Mesothelial cell of epicardium (in vitro differentiated cells): ENCODE measurements at regions not wholly inside any gene's neighbourhood (a gene's known extent, or its start where the extent isn't known, plus 50 kb on each side); places are given as distances from the start of the nearest gene placed in this dataset.

Source experiments
- DNase-seq, 2 experiments: peaks; one replicate each; pipeline ENCODE4 v3.0.0; 2021; ENCODE audit warnings: low spot score in 2 of 2; ENCODE audit not compliant: unreplicated experiment in 2 of 2
- H3K27ac Mint-ChIP-seq: 2 replicates; pipeline ENCODE4 v1.8.0; 2021; ENCODE audit warnings: mixed read lengths
- H3K27me3 Mint-ChIP-seq: 2 replicates; pipeline ENCODE4 v1.8.0; 2021; ENCODE audit warnings: low read depth, mixed read lengths
- H3K36me3 Mint-ChIP-seq: 2 replicates; pipeline ENCODE4 v1.8.0; 2021; ENCODE audit warnings: mixed read lengths
- H3K4me1 Mint-ChIP-seq: 2 replicates; pipeline ENCODE4 v1.8.0; 2021; ENCODE audit warnings: mixed read lengths
- H3K4me3 Mint-ChIP-seq: 2 replicates; pipeline ENCODE4 v1.8.0; 2021; ENCODE audit warnings: mild to moderate bottlenecking, moderate library complexity, mixed read lengths
- H3K9me3 Mint-ChIP-seq: 2 replicates; pipeline ENCODE4 v1.8.0; 2021; ENCODE audit warnings: mixed read lengths
- CTCF ChIP-seq: fragments of 200-600 bp; sonication (generic); IDR thresholded peaks from one replicate; pipeline ENCODE4 v1.5.0; 2021; ENCODE audit warnings: antibody characterized with exemption; ENCODE audit not compliant: unreplicated experiment

GRCh38 chr13:99864627-99864990 is 107.0 kb downstream of the ZIC5 start:
- Mint-ChIP-seq H3K9me3 (no peaks in the 10 kb centered on the region), H3K36me3 (no peaks in the 10 kb centered on the region), H3K27ac (no peak overlapping the region), H3K4me1 (peaks cover 8% of the 10 kb centered on the region), H3K27me3 (peaks cover 2% of the 10 kb centered on the region), H3K4me3 (no peak overlapping the region)
- no peak for DNase-seq
- TF ChIP-seq CTCF, result no peak

GRCh38 chr13:99863789-99864626 is 107.6 kb downstream of the ZIC5 start:
- Mint-ChIP-seq H3K27me3 (peaks cover 2% of the 10 kb centered on the region), H3K27ac (no peak overlapping the region), H3K4me1 (peaks cover 8% of the 10 kb centered on the region), H3K36me3 (no peaks in the 10 kb centered on the region), H3K4me3 (no peak overlapping the region), H3K9me3 (no peaks in the 10 kb centered on the region)
- DNase-seq, result no peak
- TF ChIP-seq CTCF, result no peak

DNA sequence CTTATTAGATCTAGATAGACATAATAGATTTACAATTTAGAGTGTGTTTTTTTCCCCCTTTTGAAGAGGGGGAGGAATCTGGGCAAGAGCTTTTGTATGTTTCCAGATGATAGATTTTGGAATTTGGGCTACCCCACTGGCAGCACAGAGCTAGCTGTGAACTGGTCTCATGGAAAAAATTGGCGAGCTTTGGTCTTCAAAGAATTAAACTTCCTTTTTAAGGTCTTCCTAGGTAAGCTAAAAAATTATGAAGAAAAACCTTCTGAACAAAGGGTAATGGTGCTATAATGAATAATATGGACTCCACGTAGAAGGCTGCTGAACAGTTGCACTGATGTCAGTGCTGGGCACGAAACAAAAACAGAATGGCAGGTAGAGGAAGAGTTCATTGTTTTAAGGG is 109.3 kb downstream of the ZIC5 start:
- no peak overlapping the region for H3K4me3 Mint-ChIP-seq
- H3K9me3 Mint-ChIP-seq, result no peaks in the 10 kb centered on the region
- H3K27ac Mint-ChIP-seq, result no peak overlapping the region
- H3K36me3 Mint-ChIP-seq, result no peaks in the 10 kb centered on the region
- no peak for DNase-seq
- TF ChIP-seq CTCF, result no peak
- H3K27me3 Mint-ChIP-seq, result peaks cover 1% of the 10 kb centered on the region
- peaks cover 15% of the 10 kb centered on the region for H3K4me1 Mint-ChIP-seq

- no peaks in the 10 kb centered on the region for H3K36me3 Mint-ChIP-seq
- H3K4me1 Mint-ChIP-seq, result peaks cover 15% of the 10 kb centered on the region
- no peak overlapping the region for H3K27ac Mint-ChIP-seq
- no peak for DNase-seq
- TF ChIP-seq CTCF, result no peak
- peaks cover 1% of the 10 kb centered on the region for H3K27me3 Mint-ChIP-seq
- no peaks in the 10 kb centered on the region for H3K9me3 Mint-ChIP-seq
- H3K4me3 Mint-ChIP-seq, result no peak overlapping the region
These were observed 109.8 kb downstream of the ZIC5 start for GRCh38 chr13:99861771-99862170.

DNA sequence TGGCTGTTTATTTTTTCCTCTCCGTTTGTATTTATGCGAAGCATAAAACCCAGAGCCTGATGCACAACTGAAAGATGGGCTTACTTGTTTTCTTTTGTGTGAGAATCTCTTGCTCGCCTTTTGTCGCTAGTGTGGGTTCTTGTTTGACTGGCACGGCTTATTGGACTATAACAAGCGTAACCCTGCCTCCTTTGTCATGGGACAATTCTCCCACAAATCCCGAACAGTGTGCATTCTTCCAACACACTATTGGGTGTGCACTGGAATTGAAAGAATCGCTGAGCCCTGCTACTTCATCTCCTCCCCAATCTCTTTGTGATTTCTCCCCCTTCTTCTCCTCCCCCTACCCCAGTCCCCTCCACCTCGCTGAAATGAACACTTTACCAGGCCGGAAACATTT is 110.8 kb downstream of the ZIC5 start:
- Mint-ChIP-seq H3K4me3 (no peak overlapping the region), H3K4me1 (peaks cover 15% of the 10 kb centered on the region), H3K27me3 (peaks cover 1% of the 10 kb centered on the region)

More for the DNA sequence above, 110.8 kb downstream of the ZIC5 start:
- no peak for TF ChIP-seq CTCF
- Mint-ChIP-seq H3K9me3 (no peaks in the 10 kb centered on the region), H3K36me3 (no peaks in the 10 kb centered on the region), H3K27ac (no peak overlapping the region)
- DNase-seq, result no peak
